Suprapubic skin (tissue), 4 donors: ENCODE measurements at regions not wholly inside any gene's neighbourhood (a gene's known extent, or its start where the extent isn't known, plus 50 kb on each side); places are given as distances from the start of the nearest gene placed in this dataset.

ENCODE experiments used
- EP300 ChIP-seq: sonication (generic); formaldehyde crosslinking; IDR thresholded peaks from one replicate; pipeline ENCODE4 v1.6.1; 2017; ENCODE audit warnings: antibody characterized with exemption
- POLR2AphosphoS5 ChIP-seq, 3 donors: sonication (generic); formaldehyde crosslinking; IDR thresholded peaks; one replicate each; pipeline ENCODE4 v1.6.1; 2017; ENCODE audit warnings: antibody characterized with exemption in 3 of 3
- TF ChIP-seq, protein P1 (sequence below), 2 donors: fragments of 200-600 bp in 1 of 2; fragments of 450-650 bp in 1 of 2; sonication (generic) in 1 of 2; IDR thresholded peaks; one replicate each; pipeline ENCODE4 v1.5.1; 2016 to 2019; ENCODE audit warnings: antibody characterized with exemption in 2 of 2, mild to moderate bottlenecking in 1 of 2, moderate library complexity in 1 of 2

DNA sequence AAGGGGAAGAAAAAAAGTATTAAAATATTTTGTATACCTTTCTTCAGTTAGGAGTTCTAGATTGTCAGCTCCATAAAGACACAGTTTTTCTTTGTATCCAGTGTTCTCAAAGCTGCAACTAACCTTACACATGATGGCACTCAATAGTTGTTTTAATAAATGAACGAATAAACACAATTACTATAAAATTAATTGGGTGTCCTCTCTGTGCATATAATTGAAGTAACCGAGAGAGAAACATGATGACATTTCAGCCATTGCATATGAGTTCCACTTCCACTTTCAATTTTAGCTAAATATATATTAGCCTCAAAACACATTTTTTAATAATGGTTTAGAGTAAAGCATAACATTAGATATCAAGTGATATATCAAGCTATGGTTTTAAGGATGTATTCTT lies 671.2 kb downstream of the LRFN5 start:
- TF ChIP-seq, protein P1, sequence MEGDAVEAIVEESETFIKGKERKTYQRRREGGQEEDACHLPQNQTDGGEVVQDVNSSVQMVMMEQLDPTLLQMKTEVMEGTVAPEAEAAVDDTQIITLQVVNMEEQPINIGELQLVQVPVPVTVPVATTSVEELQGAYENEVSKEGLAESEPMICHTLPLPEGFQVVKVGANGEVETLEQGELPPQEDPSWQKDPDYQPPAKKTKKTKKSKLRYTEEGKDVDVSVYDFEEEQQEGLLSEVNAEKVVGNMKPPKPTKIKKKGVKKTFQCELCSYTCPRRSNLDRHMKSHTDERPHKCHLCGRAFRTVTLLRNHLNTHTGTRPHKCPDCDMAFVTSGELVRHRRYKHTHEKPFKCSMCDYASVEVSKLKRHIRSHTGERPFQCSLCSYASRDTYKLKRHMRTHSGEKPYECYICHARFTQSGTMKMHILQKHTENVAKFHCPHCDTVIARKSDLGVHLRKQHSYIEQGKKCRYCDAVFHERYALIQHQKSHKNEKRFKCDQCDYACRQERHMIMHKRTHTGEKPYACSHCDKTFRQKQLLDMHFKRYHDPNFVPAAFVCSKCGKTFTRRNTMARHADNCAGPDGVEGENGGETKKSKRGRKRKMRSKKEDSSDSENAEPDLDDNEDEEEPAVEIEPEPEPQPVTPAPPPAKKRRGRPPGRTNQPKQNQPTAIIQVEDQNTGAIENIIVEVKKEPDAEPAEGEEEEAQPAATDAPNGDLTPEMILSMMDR (IDR thresholded peaks at IDR 0.05) = no peak
- TF ChIP-seq POLR2AphosphoS5 (IDR thresholded peaks at IDR 0.05) (no peak), EP300 (no peak)
